ENCODE measurements at regions not wholly inside any gene's neighbourhood (a gene's known extent, or its start where the extent isn't known, plus 50 kb on each side); places are given as distances from the start of the nearest gene placed in this dataset.

DNA sequence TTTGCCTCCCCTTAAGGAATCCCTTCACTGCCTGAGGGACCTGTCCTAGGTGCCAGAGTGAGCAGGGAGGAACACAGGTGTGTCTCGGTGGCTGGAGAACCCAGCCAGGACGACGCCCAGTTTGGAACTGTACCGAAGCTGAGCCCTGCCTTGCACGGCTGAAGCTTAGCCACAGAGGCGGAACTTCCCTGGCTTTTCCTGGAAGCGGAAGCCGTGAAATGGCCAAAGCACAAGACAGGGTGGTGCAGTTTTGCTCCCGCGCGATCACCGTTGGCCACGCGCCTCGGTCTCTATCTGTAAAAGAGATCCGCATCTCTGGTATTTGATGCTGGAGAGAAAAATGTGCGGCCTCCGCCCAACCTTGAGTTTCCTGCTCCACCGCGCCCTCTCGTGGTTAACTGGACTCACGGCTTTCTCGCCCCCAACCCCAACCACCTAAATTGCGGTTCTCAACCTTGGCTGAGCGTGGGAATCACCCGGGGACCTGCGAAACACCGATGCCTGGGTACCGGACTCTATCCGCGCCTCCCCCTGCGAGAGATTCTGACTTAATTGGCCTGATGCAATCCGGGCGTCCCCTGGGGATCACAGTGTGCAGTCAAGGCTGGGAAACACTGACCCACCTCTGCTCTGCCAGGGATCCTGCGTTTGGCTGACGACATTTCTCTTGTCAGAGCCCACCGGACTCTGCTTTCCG lies 70.7 kb upstream of the ABHD2 start (continued):
- TF ChIP-seq, protein P1, sequence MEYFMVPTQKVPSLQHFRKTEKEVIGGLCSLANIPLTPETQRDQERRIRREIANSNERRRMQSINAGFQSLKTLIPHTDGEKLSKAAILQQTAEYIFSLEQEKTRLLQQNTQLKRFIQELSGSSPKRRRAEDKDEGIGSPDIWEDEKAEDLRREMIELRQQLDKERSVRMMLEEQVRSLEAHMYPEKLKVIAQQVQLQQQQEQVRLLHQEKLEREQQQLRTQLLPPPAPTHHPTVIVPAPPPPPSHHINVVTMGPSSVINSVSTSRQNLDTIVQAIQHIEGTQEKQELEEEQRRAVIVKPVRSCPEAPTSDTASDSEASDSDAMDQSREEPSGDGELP (IDR thresholded peaks at IDR 0.05; ENCODE audit: borderline replicate concordance, low read depth) = no peak
- TF ChIP-seq NFATC3 (CRISPR knock-in tag; IDR thresholded peaks at IDR 0.05) (no peak), ELF1 (CRISPR knock-in tag; IDR thresholded peaks at IDR 0.05) (0 out of 2 replicates have a peak, but pooled peaks have one; percentile 14), ZNF121 (CRISPR knock-in tag; IDR thresholded peaks at IDR 0.05) (no peak), PHF8 (CRISPR knock-in tag; IDR thresholded peaks at IDR 0.05) (no peak), HMGA1 (CRISPR knock-in tag; conservative IDR thresholded peaks at IDR 0.05) (no peak), CTCF (CRISPR knock-in tag; IDR thresholded peaks at IDR 0.05) (peak; percentile 86), SOX13 (IDR thresholded peaks at IDR 0.05) (no peak), SOX13 (CRISPR knock-in tag; conservative IDR thresholded peaks at IDR 0.05 in 1 of 2, IDR thresholded peaks at IDR 0.05 in 1 of 2) (no peak), ZNF12 (CRISPR knock-in tag; IDR thresholded peaks at IDR 0.05) (no peak), SNAI1 (CRISPR knock-in tag; IDR thresholded peaks at IDR 0.05; ENCODE audit: borderline replicate concordance) (no peak), TCF7 (IDR thresholded peaks at IDR 0.05; ENCODE audit: low read depth) (no peak), ZNF792 (CRISPR knock-in tag; IDR thresholded peaks at IDR 0.05) (no peak), ZBTB38 (CRISPR knock-in tag; IDR thresholded peaks at IDR 0.05) (no peak), ZNF549 (CRISPR knock-in tag; IDR thresholded peaks at IDR 0.05) (no peak), HMGXB4 (CRISPR knock-in tag; IDR thresholded peaks at IDR 0.05; ENCODE audit: borderline replicate concordance in 1 of 2, low read depth in 1 of 2) (0 out of 4 replicates have a peak, but pooled peaks of 1 of the 2 experiments have one; percentile 25), MAZ (IDR thresholded peaks at IDR 0.05; ENCODE audit: borderline replicate concordance, low read depth, low read length) (no peak), MAZ (CRISPR knock-in tag; IDR thresholded peaks at IDR 0.05; ENCODE audit: low read depth) (no peak), ISL2 (CRISPR knock-in tag; IDR thresholded peaks at IDR 0.05) (no peak), BCL6 (CRISPR knock-in tag; IDR thresholded peaks at IDR 0.05) (no peak), ZNF556 (CRISPR knock-in tag; IDR thresholded peaks at IDR 0.05; ENCODE audit: borderline replicate concordance) (no peak), ZNF570 (CRISPR knock-in tag; IDR thresholded peaks at IDR 0.05; ENCODE audit: borderline replicate concordance) (no peak), ZNF513 (CRISPR knock-in tag; conservative IDR thresholded peaks at IDR 0.05) (no peak)
- TF ChIP-seq, protein P2, sequence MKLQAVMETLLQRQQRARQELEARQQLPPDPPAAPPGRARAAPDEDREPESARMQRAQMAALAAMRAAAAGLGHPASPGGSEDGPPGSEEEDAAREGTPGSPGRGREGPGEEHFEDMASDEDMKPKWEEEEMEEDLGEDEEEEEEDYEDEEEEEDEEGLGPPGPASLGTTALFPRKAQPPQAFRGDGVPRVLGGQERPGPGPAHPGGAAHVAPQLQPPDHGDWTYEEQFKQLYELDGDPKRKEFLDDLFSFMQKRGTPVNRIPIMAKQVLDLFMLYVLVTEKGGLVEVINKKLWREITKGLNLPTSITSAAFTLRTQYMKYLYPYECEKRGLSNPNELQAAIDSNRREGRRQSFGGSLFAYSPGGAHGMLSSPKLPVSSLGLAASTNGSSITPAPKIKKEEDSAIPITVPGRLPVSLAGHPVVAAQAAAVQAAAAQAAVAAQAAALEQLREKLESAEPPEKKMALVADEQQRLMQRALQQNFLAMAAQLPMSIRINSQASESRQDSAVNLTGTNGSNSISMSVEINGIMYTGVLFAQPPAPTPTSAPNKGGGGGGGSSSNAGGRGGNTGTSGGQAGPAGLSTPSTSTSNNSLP (IDR thresholded peaks at IDR 0.05; ENCODE audit: low read depth, low read length) = 0 out of 2 replicates have a peak, but pooled peaks have one; percentile 7
